Activated CD8-positive, alpha-beta memory T cell treated with anti-CD3 and anti-CD28 coated beads, Interleukin-2, amount 50 U/mL, for 48 hours (primary cell): ENCODE measurements at regions not wholly inside any gene's neighbourhood (a gene's known extent, or its start where the extent isn't known, plus 50 kb on each side); places are given as distances from the start of the nearest gene placed in this dataset.
"Not testable (repeated sequence)": the region's sequence is repeated elsewhere in the genome, so short reads cannot be mapped to it uniquely, and the experiment has no call there.

ENCODE experiments used
- DNase-seq: peaks from one replicate; pipeline ENCODE4 v3.0.0-alpha.2; 2020

GRCh38 chr3:87478716-87479115 lies 202.3 kb upstream of the POU1F1 start:
- no peak for DNase-seq

- no peak for DNase-seq
Measured at GRCh38 chr3:87473944-87474343, 197.6 kb upstream of the POU1F1 start.

GRCh38 chr3:87468938-87469337 lies 192.6 kb upstream of the POU1F1 start:
- no peak for DNase-seq

GRCh38 chr3:87468235-87468634 lies 191.9 kb upstream of the POU1F1 start:
- DNase-seq = no peak

- no peak for DNase-seq
Measured at GRCh38 chr3:87462228-87462627, 185.8 kb upstream of the POU1F1 start.

GRCh38 chr3:87461443-87461842 lies 185.1 kb upstream of the POU1F1 start:
- DNase-seq = no peak

- DNase-seq = no peak
Measured at GRCh38 chr3:87461036-87461435, 184.7 kb upstream of the POU1F1 start.

- DNase-seq = no peak
Measured at GRCh38 chr3:87448558-87448957, 172.2 kb upstream of the POU1F1 start.

GRCh38 chr3:87446849-87447387 lies 170.5 kb upstream of the POU1F1 start:
- DNase-seq = no peak

- no peak for DNase-seq
Measured at GRCh38 chr3:87442470-87442869, 166.1 kb upstream of the POU1F1 start.

- no peak for DNase-seq
Measured at GRCh38 chr3:87437765-87438164, 161.4 kb upstream of the POU1F1 start.

- no peak for DNase-seq
Measured at GRCh38 chr3:87436781-87437543, 160.6 kb upstream of the POU1F1 start.

- no peak for DNase-seq
Measured at GRCh38 chr3:87435926-87436620, 159.7 kb upstream of the POU1F1 start.

GRCh38 chr3:87433445-87433844 lies 157.1 kb upstream of the POU1F1 start:
- DNase-seq = not testable (repeated sequence)

GRCh38 chr3:87426918-87427317 lies 150.5 kb upstream of the POU1F1 start:
- DNase-seq = no peak

GRCh38 chr3:87425056-87425455 lies 148.7 kb upstream of the POU1F1 start:
- DNase-seq = no peak

GRCh38 chr3:87423336-87423735 lies 147.0 kb upstream of the POU1F1 start:
- DNase-seq = no peak

- DNase-seq = no peak
Measured at GRCh38 chr3:87422333-87422732, 145.9 kb upstream of the POU1F1 start.

- no peak for DNase-seq
Measured at GRCh38 chr3:87420171-87420570, 143.8 kb upstream of the POU1F1 start.

GRCh38 chr3:87414271-87414670 lies 137.9 kb upstream of the POU1F1 start:
- DNase-seq = no peak

GRCh38 chr3:87413814-87414213 lies 137.4 kb upstream of the POU1F1 start:
- no peak for DNase-seq

GRCh38 chr3:87410110-87410509 lies 133.7 kb upstream of the POU1F1 start:
- no peak for DNase-seq

GRCh38 chr3:87398168-87398801 lies 121.9 kb upstream of the POU1F1 start:
- no peak for DNase-seq

- no peak for DNase-seq
Measured at GRCh38 chr3:87397211-87397610, 120.8 kb upstream of the POU1F1 start.
